NK-92 treated with Interleukin-12 subunit alpha and Interleukin-12 subunit beta, amount 100 ng/mL, for 24 hours (cell line): ENCODE measurements at regions not wholly inside any gene's neighbourhood (a gene's known extent, or its start where the extent isn't known, plus 50 kb on each side); places are given as distances from the start of the nearest gene placed in this dataset.
"Not testable (repeated sequence)": the region's sequence is repeated elsewhere in the genome, so short reads cannot be mapped to it uniquely, and the experiment has no call there.

ENCODE experiments used
- DNase-seq: peaks from one replicate; lab custom pipeline; 2025; lab: John Stamatoyannopoulos, UW

DNA sequence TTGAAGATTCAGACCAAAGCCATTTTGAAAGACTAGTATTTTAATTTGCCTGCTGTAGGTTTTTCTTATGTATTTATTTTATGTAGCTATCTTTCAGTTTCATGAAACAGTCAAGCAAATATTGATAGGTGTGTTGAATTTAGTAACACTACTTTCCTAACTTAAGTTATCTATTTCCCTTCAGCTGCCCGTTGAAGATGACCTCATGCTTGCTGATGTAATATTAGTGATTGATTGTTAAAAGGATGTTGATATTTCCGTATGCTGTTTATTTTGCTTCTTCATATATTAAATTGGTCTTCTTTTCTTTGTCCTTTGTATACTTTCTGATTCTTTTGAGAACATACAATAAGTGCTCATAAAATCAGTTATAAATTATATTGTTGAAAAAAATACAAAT lies 86.8 kb upstream of the CHORDC1 start:
- DNase-seq: no peak

DNA sequence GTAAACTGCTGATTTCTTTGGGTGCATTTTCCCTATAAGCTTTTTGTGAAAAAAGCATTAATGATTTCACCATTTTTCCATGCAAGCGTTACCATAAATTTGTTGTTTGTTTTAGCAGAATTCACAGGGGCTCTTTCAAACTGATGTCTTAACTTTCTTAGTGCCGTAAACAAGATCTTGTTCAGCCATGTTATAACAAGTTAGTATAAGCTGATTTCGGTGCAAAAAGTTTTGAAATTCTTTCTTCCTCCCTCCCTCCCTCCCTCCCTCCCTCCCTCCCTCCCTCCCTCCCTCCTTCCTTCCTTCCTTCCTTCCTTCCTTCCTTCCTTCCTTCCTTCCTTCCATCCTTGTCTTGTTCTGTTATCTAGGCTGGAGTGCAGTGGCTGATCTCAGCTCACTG lies 71.7 kb upstream of the CHORDC1 start:
- no peak for DNase-seq

DNA sequence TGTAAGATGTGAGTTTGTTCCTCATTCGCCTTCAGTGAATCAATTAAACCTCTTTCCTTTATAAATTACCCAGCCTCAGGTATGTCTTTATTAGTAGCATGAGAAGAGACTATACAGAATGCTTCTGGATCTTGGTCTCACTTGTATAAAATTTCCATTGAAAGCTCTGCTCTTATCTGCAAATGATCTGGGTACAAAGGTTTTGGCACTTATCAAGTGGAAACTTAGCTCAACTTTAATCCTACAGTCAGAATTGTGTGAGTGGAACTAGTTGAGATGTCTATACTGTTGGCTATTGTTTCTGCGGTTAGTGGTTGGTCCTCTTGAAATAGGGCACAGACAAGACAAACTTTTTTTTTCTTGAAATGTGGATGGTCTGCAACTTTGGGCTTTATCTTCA lies 71.2 kb upstream of the CHORDC1 start:
- DNase-seq: no peak

DNA sequence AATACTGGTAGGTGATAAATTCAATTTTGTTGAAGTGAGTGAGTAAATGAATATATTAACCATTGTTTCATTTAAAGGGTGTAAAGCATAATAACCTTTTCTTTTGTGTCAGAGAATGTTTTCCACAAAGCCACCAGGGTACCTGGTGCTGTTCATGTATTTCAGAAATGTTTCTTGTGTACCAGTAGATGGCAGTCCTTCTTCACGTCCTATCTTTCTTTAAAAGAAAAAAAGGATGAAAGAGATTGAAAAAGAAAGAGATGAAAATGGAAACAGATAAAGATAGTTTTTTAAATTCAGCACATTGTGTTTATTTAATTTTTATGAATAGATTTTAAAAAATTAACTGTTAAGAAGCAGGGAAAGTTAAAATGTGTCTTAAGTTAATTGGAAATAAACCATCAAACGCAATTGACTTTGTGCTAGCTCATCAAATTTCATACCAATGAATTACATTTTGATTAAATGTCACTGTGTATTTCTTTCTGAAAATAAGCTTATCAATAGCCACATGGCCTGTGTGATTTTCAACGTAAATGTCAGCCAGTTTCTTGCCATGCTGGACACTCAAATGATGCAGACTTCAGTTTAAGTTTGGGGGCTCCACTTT lies 65.5 kb upstream of the CHORDC1 start:
- no peak for DNase-seq

DNA sequence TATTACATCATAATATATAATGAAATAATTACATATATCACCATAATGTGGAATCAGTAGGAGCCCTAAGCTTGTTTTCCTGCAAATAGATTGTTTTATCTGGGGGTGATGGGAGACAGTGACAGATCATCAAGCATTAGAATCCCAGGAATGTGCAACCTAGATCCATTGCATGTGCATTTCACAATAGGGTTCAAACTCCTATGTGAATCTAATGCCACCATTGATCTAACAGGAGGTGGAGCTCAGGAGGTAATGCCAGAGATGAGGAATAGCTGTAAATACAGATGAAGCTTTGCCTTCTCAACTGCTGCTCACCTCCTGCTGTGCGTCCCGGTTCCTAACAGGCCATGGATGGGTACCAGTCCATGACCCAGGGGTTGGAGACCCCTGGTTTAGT lies 63.8 kb upstream of the CHORDC1 start:
- no peak for DNase-seq

DNA sequence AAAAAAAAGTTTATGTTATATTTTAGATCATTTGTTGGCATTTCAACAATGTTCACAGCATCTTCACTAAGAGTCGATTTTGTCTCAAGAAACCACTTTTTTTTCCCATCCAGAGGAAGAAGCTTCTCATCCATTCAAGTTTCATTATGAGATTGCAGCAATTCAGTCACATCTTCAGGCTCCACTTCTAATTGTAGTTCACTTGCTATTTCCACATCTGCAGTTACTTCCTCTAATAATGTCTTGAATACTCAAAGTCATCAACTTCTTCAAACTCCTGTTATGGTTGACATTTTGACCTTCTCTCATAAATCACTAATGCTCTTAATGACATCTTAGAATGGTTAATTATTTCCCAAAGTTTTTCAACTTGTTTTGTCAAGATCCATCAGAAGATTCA lies 61.3 kb upstream of the CHORDC1 start:
- DNase-seq: no peak

DNA sequence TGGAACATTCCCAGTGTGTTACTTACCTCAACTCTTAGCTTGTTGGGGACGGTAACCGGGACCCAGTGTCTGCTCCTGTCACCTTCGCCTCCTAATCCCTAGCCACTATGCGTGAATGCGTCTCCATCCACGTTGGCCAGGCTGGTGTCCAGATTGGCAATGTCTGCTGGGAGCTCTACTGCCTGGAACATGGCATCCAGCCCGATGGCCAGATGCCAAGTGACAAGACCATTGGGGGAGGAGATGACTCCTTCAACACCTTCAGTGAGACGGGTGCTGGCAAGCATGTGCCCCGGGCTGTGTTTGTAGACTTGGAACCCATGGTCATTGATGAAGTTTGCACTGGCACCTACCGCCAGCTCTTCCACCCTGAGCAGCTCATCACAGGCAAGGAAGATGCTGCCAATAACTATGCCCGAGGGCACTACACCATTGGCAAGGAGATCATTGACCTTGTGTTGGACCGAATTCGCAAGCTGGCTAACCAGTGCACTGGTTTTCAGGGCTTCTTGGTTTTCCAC lies 59.8 kb upstream of the CHORDC1 start:
- DNase-seq: not testable (repeated sequence)

DNA sequence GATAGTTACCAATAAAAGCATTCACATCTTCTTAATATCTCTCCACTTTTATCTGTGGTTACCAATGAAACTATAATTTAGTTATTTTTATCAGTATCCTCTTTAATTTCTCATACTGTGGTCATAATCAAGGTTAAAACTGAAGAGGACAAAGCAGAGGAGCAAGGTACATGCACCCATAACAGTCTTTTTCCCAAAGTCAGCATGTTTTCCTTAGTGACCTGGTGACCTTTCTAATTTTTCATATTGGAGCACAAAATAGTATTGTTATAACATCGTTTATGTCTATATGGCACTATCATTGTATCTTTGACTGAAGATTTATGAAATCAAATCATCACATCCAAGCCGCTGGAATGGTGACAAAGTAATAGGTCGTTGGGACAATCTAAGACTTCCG lies 51.5 kb upstream of the CHORDC1 start:
- DNase-seq: no peak
